UCSD-AML1 (cell line): ENCODE measurements at regions not wholly inside any gene's neighbourhood (a gene's known extent, or its start where the extent isn't known, plus 50 kb on each side); places are given as distances from the start of the nearest gene placed in this dataset.
"Not testable (repeated sequence)": the region's sequence is repeated elsewhere in the genome, so short reads cannot be mapped to it uniquely, and the experiment has no call there.

Source experiments
- DNase-seq: peaks from one replicate; lab custom pipeline; 2025; ENCODE audit not compliant: unreplicated experiment; lab: John Stamatoyannopoulos, UW

- no peak for DNase-seq
Measured at GRCh38 chr6:23611776-23612381, 514.1 kb upstream of the NRSN1 start.

GRCh38 chr6:23618366-23618765, 507.6 kb upstream of the NRSN1 start:
- DNase-seq = no peak

- no peak for DNase-seq
Measured at GRCh38 chr6:23620911-23621401, 505.1 kb upstream of the NRSN1 start.

GRCh38 chr6:23630726-23631635, 495.0 kb upstream of the NRSN1 start:
- no peak for DNase-seq

- DNase-seq = no peak
Measured at GRCh38 chr6:23633996-23634395, 492.0 kb upstream of the NRSN1 start.

- no peak for DNase-seq
Measured at GRCh38 chr6:23635150-23635549, 490.9 kb upstream of the NRSN1 start.

- DNase-seq = no peak
Measured at GRCh38 chr6:23637296-23637695, 488.7 kb upstream of the NRSN1 start.

GRCh38 chr6:23642849-23643248, 483.2 kb upstream of the NRSN1 start:
- no peak for DNase-seq

DNA sequence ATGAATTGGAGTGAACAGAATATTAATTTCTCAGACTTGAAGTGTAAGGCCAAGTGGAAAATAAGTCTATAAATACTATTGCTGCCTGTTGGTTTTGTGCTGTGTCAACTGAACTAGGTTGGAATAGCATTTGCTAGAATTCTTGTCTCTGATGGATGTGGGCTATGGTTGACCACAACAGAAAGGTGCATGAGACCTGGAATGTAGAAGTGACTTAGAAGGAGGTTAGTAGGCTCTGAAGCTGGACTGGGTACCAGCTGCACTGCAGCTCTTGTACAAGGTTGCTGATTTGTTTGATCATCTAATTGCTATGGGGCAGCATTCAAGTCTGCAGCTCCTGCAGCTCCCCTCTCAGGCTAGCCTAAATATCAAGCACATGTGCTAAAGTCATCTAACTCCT, 479.0 kb upstream of the NRSN1 start:
- no peak for DNase-seq

DNA sequence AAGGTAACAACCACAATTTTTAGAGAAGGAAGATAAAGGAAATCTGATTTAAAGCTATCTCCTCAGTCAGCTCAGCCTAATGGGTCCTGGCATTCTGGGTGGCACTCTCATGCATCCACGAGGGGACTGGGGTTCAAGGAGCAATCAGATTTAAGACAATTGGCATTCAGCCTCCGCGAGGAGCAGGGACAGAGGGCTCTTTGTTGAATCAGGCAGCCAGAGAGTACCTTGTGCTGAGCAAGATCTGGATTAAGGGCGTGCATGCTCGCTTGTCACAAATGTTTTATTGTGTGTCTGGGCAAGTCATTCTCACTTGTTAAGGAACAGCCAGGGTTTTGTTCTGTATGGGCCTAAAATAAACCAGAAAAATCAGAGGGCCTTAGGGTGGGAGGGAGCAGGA, 475.3 kb upstream of the NRSN1 start:
- no peak for DNase-seq

DNA sequence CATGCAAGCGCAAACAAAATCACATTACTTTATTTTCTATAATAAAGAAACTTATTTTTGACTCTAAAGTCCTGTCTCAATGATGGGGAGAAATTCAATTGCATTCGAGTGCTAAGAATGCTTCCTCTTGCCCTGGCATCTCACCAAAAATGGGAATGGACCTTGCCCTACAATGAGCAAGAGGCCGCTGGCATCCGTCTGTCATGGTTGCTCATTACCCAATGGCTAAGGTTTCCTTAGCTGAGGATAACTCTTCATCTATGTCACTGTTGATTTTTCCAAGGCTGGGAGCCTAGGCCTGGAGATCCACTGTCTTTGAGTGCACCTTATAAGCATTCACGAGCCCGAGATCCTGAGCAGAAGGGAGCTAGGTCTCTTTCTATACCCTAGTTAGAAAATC, 471.3 kb upstream of the NRSN1 start:
- no peak for DNase-seq

DNA sequence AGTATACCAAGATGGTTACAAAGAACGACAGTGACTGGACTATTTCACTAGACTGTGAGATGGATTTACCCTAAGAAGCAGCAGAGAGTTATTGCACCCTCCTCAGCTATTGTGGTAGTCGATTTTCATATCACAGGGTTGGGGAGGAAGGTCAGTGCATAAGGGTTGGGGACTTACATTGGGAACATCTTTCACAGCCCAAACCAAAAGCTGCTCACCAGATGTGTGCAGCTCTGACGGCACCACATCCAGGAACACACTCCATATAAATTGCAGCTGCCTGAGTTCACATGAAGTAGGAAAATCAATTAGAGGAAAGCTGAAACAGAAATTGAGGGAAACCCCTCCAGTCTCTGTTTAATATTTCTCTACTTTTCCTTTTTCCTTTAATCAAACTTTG, 470.5 kb upstream of the NRSN1 start:
- no peak for DNase-seq

DNA sequence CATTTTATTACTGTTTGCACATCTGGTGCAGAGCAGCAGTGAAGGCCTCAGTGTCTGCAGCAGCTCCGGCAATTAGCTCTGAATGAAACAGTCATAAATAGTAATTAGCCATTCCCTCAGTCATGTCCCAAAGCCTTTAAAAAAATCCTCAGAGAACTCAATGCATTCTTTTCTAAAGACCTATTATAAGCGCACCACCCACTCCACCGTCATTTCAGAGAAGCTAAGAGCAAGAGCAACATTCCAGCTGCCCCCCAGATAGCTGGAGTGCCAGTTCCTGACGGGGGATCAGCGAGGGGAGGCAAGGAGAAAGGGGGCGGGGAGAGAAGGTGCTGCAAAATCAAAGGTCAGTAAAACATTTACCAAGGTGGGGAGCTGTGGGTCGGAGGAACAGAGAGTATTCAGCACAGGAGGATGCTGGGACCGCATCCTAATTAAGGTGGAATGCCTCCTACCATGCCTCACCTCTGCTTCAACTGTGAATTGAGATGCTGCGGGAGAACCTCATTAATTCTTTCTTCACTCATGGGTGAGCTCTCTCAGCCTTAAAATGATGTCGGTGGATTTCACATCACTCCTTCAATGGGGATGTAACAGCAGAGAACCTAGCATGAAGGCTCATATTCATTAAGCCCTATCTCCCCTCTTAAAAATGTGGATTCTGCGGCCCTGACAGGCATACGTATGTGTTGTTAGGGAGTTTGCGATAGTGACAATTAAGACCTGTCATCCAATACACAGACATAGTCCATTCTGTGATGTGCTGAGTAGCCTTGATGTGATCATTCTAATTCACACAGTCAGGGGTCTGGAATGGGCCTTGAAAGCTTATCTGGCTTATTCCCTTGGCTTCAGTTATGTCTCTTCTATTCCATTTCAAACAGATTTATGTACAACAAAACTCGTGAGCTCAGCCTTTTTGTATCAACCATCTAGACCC, 469.5 kb upstream of the NRSN1 start:
- DNase-seq = no peak

DNA sequence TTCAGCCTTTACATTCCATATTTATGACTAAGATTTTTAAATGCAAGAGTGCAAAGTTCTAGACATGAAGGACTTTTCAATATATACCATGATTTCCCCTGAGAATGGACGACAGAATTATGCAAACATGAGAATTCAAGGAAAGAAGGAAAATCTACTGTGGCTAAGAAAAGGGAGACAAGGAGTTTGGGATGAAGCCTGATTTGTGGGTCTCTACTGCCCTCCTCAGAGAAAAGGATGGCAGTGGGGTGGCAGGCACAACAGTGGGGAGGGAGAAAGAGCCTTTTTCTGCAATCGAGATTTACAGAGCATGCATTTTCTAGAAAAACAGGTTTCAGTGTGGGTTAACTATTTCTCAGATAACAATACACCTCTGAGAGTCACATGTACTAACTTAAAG, 466.9 kb upstream of the NRSN1 start:
- no peak for DNase-seq

DNA sequence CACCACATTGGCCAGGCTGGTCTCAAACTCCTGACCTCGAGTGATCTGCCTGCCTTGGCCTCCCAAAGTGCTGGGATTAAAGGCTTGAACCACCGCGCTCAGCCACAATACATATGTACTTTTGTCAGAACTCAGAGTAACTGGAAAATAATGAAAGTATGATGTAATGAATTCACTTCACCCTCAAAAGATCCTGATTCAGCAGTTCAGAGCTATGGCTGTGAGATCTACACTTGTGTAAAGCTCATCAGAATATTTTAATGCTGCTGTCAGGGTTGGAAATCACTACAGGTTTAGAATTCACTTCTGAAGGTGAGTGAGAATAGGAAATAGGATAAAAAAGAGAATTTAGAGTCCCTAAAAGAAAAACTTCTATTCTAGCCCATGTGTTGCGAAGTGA, 464.5 kb upstream of the NRSN1 start:
- no peak for DNase-seq

DNA sequence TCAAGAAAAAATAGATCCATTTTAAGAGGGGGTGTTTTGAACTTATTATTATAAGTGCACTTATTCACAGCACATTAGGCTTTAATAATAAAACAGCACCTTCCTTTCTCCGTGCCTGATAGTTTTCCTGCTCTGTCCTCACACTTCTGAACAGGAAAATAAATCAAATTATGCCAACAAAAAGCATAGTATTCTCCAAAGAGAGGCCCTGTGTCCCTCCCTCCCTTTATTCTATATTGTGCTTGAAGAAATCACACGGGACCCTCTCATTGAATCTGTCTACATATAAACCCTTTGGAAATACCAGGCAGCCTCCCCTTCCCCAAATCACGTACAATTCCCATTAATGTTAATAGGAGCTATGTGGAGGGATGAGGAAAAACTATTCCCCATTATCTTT, 462.9 kb upstream of the NRSN1 start:
- no peak for DNase-seq

- DNase-seq = no peak
Measured at GRCh38 chr6:23663652-23664051, 462.4 kb upstream of the NRSN1 start.

- DNase-seq = not testable (repeated sequence)
Measured at GRCh38 chr6:23665911-23666310, 460.1 kb upstream of the NRSN1 start.

DNA sequence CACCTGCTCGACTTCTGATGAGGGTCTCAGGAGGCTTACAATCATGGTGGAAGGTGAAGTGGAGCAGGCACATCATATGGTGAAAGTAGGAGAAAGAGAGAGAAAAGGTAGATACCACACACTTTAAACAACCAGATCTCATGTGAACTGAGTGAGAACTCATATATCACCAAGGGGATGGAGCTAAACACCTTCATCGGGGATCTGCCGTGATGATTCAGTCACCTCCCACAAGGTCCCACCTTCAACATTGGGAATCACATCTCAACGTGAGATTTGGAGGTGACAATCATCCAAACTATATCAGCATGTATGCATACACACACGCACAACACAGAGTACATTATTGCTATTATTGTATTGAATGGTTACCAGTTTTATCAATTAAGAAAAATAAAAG, 453.3 kb upstream of the NRSN1 start:
- DNase-seq = no peak

GRCh38 chr6:23678626-23679025, 447.4 kb upstream of the NRSN1 start:
- no peak for DNase-seq

DNA sequence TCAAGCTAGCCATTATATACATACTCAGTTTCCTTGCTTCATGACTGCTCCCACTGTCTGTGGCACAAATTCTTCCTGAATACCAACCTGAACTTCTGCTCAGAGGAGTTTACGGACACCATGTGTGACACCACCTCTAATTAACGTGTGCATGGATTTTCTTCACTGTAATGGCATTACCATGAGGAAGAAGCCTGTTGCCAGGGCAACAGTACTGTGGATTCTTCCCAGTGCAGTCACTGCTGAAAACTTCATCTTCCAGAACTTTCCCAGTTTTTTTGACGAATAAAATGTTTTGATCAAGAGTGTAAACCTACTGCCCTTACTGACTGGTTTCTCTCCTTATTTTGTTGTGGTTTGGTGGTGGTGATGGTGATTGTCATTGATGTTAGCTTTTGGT, 444.3 kb upstream of the NRSN1 start:
- no peak for DNase-seq
